Gastroesophageal sphincter (tissue), 4 donors: ENCODE measurements at regions not wholly inside any gene's neighbourhood (a gene's known extent, or its start where the extent isn't known, plus 50 kb on each side); places are given as distances from the start of the nearest gene placed in this dataset.

Experiments
- ATAC-seq: fragments of 150-250 bp; one replicate; pipeline ENCODE4 v1.9.1; 2016; ENCODE audit warnings: mild to moderate bottlenecking, moderate library complexity
- H3K27ac ChIP-seq, 4 donors: fragments of 200-600 bp; sonication (generic) in 3 of 4; 1 replicate in 3 of 4; 2 replicates in 1 of 4; pipeline ENCODE4 v1.5.1; 2016 to 2019
- H3K27me3 ChIP-seq: fragments of 200-600 bp; sonication (generic); one replicate; pipeline ENCODE4 v1.5.1; 2019
- H3K36me3 ChIP-seq, 2 donors: fragments of 200-600 bp; sonication (generic); one replicate each; pipeline ENCODE4 v1.5.1; 2019; ENCODE audit warnings: control low read depth in 1 of 2
- H3K4me1 ChIP-seq, 3 donors: fragments of 200-600 bp; sonication (generic); 1 replicate in 2 of 3; 2 replicates in 1 of 3; pipeline ENCODE4 v1.5.1; 2016 to 2019; ENCODE audit warnings: control low read depth in 2 of 3
- H3K4me3 ChIP-seq, 2 donors: fragments of 200-600 bp; sonication (generic); one replicate each; pipeline ENCODE4 v1.5.1; 2019; ENCODE audit warnings: mild to moderate bottlenecking in 1 of 2, moderate library complexity in 1 of 2
- H3K9me3 ChIP-seq, 3 donors: fragments of 200-600 bp; sonication (generic); one replicate each; pipeline ENCODE4 v1.5.1; 2017 to 2019; ENCODE audit warnings: control low read depth in 2 of 3
- EP300 ChIP-seq: sonication (generic); formaldehyde crosslinking; IDR thresholded peaks from one replicate; pipeline ENCODE4 v1.6.1; 2017; ENCODE audit warnings: antibody characterized with exemption, mild to moderate bottlenecking
- POLR2A ChIP-seq, 2 donors: fragments of 450-650 bp; IDR thresholded peaks; one replicate each; pipeline ENCODE4 v1.6.1; 2017; ENCODE audit warnings: antibody characterized with exemption in 2 of 2, mild to moderate bottlenecking in 2 of 2, moderate library complexity in 1 of 2
- POLR2AphosphoS5 ChIP-seq: sonication (generic); formaldehyde crosslinking; IDR thresholded peaks from one replicate; pipeline ENCODE4 v1.6.1; 2017; ENCODE audit warnings: antibody characterized with exemption
- WGBS, 2 donors: methylation state at CpG; one replicate each; pipeline ENCODE4 v1.1.5; 2018; ENCODE audit warnings: low coverage in 1 of 2; 5-methylcytosine and 5-hydroxymethylcytosine counted together
- TF ChIP-seq, protein P1 (sequence below), 4 experiments: fragments of 200-600 bp in 2 of 4; fragments of 450-650 bp in 2 of 4; sonication (generic) in 1 of 4; IDR thresholded peaks; one replicate each; pipeline ENCODE4 v1.5.1; 2017 to 2019; ENCODE audit warnings: antibody characterized with exemption in 4 of 4, mild to moderate bottlenecking in 2 of 4, moderate library complexity in 2 of 4

GRCh38 chr2:595831-596592 is 81.2 kb downstream of the TMEM18 start:
- H3K4me3 ChIP-seq, result no peak overlapping the region
- H3K27me3 ChIP-seq, result peaks cover 3% of the 10 kb centered on the region
- H3K36me3 ChIP-seq, result no peaks in the 10 kb centered on the region
- WGBS, 2 donors, result 53 to 60% methylated on average over 1 to 4 of the region's 13 CpGs
- TF ChIP-seq POLR2AphosphoS5 (no peak), POLR2A (IDR thresholded peaks at IDR 0.05) (no peak), EP300 (no peak)
- TF ChIP-seq, protein P1, sequence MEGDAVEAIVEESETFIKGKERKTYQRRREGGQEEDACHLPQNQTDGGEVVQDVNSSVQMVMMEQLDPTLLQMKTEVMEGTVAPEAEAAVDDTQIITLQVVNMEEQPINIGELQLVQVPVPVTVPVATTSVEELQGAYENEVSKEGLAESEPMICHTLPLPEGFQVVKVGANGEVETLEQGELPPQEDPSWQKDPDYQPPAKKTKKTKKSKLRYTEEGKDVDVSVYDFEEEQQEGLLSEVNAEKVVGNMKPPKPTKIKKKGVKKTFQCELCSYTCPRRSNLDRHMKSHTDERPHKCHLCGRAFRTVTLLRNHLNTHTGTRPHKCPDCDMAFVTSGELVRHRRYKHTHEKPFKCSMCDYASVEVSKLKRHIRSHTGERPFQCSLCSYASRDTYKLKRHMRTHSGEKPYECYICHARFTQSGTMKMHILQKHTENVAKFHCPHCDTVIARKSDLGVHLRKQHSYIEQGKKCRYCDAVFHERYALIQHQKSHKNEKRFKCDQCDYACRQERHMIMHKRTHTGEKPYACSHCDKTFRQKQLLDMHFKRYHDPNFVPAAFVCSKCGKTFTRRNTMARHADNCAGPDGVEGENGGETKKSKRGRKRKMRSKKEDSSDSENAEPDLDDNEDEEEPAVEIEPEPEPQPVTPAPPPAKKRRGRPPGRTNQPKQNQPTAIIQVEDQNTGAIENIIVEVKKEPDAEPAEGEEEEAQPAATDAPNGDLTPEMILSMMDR (IDR thresholded peaks at IDR 0.05), result no peak
- no peak for ATAC-seq
- no peaks in the 10 kb centered on the region for H3K4me1 ChIP-seq
- H3K9me3 ChIP-seq, result no peaks in the 10 kb centered on the region
- H3K27ac ChIP-seq, result no peak overlapping the region

DNA sequence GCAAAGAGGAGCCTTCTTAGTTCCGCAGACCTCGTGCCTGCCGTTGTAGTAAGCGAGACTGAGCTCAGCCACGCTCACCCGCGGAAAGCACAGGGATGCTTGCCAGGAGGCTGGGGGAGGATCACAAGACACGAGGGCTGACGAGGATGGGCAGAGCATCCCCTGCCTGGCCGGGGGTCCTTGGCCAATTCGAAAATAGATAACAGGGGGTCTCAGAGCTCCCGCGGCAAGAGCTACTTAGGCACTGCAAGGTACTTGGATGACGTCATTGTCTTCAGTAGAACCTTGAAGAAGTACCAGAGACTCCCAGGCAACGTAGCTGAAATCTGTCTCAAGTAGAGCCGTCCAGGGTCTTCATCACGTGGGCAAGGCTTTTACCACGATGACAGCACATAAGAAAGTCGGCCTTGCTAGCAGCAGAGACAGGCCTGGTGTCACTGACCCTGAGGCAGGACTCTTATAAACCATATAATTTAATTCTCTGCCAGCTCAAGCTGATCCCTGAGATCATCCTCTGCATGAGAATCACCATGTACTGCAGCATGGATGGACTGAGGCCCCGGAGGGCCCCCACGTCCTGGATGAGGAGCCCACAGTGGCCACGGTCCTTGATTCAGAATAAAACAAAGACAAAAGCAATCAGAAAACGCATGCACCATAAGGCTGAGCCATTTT is 81.9 kb downstream of the TMEM18 start:
- H3K36me3 ChIP-seq, result no peaks in the 10 kb centered on the region
- H3K4me3 ChIP-seq, result no peak overlapping the region
- H3K4me1 ChIP-seq, result no peaks in the 10 kb centered on the region
- no peak for ATAC-seq
- H3K27ac ChIP-seq, result no peak overlapping the region
- no peaks in the 10 kb centered on the region for H3K9me3 ChIP-seq
- H3K27me3 ChIP-seq, result peaks cover 3% of the 10 kb centered on the region
- no peak for TF ChIP-seq POLR2AphosphoS5
- TF ChIP-seq, protein P1 (IDR thresholded peaks at IDR 0.05), result no peak
- WGBS, 2 donors, result 73 to 78% methylated on average over 12 of the region's 23 CpGs

DNA sequence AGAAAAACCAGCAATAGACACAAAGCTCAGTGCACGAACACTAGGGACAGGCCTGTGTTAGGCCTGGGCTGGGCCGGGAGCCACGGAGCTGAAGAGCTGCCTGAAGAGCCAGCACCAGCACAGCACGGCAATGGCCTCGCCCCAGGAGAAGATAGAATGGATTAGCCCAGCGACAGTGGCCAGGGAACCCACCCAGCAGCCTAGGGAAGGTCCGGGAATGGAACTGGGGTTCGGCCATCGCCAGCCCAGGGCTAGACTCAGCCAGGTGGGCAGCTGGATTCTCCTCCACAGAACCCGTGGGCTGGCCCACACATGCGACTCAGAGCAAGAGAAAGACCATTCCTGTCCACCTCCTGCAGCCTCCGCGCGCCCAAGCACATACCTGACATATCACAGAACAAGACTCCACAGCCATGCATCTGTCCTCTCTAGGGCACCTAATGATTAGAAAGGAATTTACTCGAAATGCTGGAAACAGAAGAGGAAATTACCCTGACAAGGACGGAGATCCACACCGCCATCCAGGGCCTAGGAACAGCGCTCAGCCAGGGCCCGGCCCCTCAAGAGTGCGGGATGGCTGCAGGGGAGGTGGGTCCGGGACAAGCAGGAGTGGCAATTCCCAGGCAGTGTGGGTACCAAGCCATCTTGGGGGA is 82.8 kb downstream of the TMEM18 start:
- 88 to 100% methylated on average over 2 to 3 of the region's 21 CpGs for WGBS, 2 donors
- TF ChIP-seq EP300 (no peak), POLR2AphosphoS5 (no peak), POLR2A (IDR thresholded peaks at IDR 0.05) (no peak)
- TF ChIP-seq, protein P1 (IDR thresholded peaks at IDR 0.05), result no peak
- ATAC-seq, result no peak
- no peaks in the 10 kb centered on the region for H3K36me3 ChIP-seq
- H3K27ac ChIP-seq, result no peak overlapping the region
- H3K4me1 ChIP-seq, result no peaks in the 10 kb centered on the region
- H3K27me3 ChIP-seq, result peaks cover 3% of the 10 kb centered on the region
- no peaks in the 10 kb centered on the region for H3K9me3 ChIP-seq
- no peak overlapping the region for H3K4me3 ChIP-seq

- TF ChIP-seq POLR2AphosphoS5, result no peak
- TF ChIP-seq EP300, result no peak
- no peak for TF ChIP-seq POLR2A (IDR thresholded peaks at IDR 0.05)
- TF ChIP-seq, protein P1 (IDR thresholded peaks at IDR 0.05), result no peak
- Histone ChIP-seq H3K36me3 (no peaks in the 10 kb centered on the region), H3K9me3 (no peaks in the 10 kb centered on the region), H3K4me3 (no peak overlapping the region), H3K27ac (no peak overlapping the region), H3K4me1 (no peaks in the 10 kb centered on the region), H3K27me3 (peaks cover 3% of the 10 kb centered on the region)
- ATAC-seq, result no peak
- 85% methylated on average over 14 of the region's 17 CpGs; no CpG with 5 or more reads in 1 of the 2 donors for WGBS, 2 donors
These were observed 83.7 kb downstream of the TMEM18 start for GRCh38 chr2:593356-594026.
